GM18511 (cell line): ENCODE measurements at regions not wholly inside any gene's neighbourhood (a gene's known extent, or its start where the extent isn't known, plus 50 kb on each side); places are given as distances from the start of the nearest gene placed in this dataset.

Experiments
- ATAC-seq: cut with Tn5 transposase; IDR thresholded peaks from one replicate; pipeline ENCODE4 v1.9.1; 2021; ENCODE audit warnings: mild to moderate bottlenecking, moderate library complexity; ENCODE audit not compliant: unreplicated experiment

DNA sequence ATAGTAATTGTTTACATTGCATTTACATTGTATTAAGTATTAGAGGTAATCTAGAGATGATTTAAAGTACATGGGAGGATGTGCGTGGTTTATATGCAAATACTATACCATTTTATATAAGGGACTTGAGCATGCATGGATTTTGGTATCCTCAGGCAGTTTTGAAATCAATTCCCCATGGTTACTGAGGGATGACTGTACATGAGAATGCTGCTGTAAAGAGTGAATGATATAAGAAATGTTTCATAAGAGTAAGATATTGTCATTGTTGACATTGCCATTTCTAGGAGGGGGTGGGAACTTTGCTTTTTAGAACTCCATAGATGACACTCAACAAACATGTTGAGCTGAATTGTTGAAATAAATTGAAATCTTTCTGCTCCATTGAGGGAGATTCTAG is 185.0 kb downstream of the SEMA6A start:
- ATAC-seq = no peak

DNA sequence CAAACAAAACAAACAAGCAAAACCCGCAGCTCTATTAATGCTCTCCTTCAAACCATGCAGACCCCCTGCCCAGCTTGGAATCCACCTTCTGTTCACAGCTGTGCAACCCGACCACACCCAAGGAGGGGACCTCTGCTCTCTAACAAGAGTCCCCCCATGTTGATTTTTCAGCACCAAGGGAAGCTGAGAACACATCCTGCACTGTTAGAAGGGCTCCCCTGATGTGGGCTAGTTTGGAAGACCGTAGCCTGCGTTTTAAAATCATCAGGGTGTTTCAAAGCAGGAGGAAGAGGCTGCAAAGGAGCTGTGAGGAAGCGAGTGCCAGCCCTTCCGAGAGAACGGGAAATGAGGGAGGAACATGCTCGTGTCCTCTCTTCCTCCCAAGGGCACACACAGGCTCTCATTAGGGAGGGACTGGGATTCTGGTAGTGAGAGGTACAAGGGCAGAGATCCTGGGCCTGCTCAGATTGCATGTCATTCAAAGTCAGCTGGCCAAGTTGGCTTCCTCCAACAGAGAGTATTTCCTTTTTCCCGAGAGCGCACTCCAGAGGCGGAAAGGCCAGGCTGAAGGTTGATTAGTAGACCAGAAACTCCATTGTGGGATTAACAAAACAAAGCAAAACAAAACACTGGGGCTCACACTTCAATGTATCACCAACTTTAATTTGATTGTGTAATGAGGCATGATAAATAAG is 185.9 kb downstream of the SEMA6A start:
- ATAC-seq = no peak

DNA sequence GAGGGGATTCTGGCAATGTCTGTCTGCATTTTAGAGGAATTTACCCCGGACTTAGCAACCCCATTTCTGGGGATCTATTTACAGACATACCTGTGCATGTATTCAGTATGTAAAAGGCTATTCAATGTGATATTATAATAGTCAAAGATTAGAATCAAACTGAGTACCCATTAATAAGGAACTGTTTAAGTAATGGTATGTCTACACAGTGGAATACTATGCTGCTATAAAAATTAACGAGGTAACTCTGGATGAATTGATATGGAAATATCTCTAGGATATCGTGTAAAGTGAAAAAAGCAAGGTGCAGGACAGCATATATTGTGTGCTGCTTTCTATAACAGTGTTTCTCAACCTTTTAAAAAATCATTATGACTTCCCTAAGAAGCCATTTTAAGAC is 186.9 kb downstream of the SEMA6A start:
- no peak for ATAC-seq

DNA sequence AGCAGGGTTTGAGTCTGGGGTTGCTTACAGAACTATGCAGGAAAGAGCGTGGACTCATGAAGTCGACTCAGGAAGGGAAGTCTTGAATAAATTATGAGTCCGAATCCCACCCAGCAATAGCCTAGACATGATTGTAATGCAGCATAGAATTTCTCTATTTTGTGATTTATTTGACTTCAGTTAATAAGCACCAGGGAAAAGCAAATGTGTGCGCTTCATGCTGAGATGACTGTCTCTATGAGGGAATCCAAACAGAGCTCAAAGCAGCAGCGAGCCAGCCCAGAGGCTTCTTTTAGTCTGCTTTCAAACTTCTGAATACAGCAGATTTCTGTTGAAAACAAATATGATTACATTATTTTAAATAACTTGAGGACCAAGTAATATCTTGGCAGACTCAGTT is 188.0 kb downstream of the SEMA6A start:
- ATAC-seq = no peak

DNA sequence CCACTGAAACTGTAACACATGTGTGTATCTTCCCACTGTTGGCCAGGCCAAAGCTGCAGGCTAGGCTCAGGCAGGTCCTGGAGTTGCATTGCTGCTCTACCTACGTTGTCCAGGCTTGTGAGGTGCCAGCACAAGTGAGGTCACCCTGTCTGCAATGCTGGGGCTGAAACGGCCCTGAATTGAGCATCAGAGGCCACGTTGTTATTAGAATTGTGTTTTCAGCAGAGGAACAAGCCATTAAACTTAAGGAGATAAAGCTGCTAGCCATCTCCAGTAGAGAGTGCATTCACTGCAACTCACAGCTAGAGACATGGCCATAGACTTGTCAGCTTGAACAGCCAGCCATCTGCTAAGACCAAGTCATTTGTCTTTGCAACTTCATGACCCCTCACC is 191.8 kb downstream of the SEMA6A start:
- no peak for ATAC-seq

DNA sequence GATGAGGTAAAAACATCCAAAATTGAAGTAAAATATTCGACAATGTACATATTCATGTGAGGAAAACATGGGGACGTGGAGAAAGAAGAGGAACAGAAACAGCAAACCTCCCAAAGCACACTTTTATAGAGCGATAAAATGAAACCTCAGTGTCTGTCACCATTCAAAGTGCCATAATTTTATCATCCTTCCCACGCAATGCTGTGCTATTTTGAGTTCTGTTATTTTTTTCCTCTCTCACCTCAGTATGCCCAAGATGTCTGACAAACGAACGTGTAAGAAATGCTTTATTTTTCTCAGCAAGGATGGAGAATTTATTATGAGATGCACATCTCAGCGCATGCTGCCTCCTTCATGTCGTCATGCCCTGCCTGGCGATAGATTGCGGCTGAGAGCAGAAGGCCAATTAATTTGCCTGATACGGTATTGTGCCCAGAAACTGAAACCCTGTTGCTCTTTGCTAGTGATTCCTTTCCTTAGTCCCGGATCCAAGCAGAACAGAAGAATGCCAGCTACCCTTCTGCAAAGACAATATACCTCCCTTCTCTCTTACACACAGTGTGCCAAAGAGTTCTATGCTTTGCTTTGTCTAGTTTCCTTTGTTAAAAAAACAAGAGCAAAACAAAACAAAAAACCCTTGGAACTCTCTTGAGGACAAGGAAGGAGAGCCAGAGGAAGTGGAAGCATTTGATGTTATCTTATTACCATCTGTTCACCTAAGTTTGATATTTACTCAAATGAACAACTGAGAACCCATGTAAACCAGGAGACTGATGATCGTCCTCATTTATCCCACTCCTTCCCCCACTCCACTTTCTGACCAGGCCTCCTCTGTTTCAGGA is 192.4 kb downstream of the SEMA6A start:
- no peak for ATAC-seq

DNA sequence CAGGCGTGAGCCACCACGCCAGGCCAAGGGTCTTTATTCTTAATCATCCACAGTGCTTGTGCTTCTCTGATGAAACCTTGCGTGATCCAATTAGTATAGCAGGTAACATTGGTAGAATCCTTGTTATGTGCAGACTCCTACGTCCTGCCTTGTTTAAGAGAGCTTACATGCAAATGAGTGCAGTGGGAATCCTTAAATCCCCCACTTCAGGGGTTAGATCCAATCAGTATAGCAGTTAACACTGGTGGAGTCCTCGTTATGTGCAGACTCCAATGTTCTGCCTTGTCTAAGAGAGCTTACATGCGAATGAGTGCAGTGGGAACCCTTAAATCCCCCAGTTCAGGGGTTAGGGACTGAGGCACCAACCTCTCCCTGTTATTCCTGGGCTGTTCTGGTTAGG is 193.4 kb downstream of the SEMA6A start:
- ATAC-seq = no peak

DNA sequence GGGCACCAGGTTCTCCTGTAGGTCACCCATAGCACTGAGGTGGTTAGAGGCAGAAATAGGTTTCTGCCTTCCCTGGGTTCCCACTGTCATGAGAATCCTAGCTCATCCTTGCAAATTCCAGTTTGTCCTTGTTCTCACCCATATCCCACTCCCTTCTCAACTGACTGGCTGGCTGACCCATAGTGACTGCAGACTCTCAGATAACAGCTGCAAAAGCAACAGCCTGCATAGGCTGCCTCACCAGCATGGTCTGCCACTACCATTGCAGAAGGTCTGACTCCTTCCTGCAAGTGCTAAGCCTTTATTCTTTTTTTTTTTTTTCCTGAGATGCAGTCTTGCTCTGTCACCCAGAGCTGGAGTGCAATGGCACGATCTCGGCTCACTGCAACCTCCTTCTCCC is 194.0 kb downstream of the SEMA6A start:
- ATAC-seq = no peak

DNA sequence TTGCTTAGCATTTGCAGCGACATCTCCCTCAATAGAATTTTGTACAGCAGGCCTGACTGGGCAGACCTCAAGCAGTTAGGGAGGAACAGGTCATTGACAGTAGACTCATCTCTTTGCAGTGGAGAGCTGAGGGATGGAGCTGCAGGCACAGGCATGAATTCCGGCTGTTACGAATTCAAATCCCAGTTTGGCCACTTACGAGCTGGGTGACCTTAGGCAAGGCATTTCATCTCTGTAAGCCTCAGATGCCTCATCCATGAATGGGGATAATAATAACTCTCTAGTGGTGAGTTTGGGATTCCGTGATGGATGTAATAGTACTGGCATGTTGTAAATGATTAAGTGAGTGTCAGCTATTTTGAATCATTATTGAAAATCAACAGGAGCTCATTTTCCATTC is 195.3 kb downstream of the SEMA6A start:
- no peak for ATAC-seq

DNA sequence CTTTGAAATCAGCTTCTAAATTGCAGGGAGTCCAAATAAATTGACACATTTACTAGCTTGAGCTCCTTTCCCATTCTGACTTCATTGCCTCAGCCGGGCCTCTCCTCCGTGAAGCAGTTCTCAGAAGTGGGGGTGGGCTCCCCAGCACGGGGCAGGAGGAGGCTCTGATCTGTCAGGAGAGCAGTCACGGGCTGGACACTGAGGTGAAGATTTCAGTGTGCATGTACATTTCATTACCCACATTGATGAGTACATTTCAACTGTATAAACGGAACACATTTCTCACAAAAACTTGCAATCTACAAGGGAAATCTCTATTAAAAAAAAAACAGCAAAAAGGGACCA is 195.9 kb downstream of the SEMA6A start:
- no peak for ATAC-seq

DNA sequence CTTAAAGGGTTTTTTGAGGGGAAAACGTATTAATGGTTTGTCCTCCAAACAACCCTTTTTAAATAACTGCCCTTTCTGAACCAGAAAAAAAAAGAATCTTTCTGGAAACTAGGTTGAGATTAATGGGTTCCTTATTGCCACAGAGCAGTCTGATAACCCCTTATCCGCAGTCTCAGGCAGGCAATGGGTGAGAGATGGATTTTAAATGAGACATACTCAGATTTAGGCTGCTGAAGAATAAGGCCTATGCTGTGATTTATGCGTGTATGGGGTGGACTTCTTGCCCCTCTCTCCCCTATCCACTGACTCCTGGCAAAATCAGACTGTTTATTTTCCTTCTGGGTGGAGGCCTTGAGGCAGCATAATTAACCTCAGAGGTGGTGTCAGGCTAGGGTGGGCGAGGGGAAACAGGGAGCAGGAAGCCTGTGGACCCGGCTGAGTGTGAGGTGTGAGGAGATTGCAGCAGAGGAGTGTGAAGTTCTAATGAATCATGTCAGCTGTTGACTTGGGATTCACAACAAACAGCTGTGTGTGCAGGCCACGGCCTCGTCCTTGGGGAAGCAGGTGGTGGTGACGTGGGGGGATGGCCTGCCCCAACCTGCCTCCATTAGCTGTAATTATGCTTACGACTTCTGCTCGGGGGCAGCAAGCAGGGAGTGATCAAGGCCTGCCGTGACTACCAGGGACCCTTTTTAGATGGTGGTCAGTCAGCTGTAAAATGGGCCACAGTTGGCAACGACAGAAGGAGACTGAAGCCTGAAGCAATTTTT is 196.4 kb downstream of the SEMA6A start:
- no peak for ATAC-seq

DNA sequence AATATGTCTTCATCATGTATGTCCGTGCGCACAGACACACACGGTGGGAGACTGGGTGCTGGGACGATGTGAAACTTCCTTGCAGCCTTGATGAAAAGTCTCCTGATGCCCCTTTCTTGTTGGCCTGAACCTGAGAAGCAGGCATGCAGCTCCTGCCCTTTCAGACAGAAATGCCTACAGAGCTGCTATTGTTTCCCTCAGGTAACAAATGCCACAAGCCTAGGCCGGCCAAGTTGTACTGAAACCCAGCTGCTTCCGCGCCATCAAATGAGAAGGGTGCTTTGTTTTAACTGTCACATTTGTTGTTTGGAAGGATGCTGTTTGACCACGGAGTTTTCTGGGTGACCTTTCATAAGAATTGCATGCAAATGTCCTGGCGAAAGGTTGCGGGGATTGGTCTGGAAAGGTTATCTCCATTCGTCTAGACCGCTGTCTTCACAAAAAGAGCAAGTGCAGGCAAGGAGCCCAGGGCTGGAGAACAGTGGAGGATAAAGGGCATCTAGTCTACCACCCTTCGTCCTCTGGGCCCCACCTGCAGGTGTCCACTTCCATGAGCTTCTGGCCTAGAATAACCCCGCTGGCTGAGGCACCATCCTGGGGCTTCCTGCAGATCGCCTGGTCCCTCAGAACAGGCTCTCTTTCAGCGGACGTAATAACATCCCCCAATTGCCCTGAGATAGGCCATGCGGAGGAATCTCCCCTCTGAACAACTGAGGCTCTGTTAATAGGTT is 197.2 kb downstream of the SEMA6A start:
- ATAC-seq = no peak

DNA sequence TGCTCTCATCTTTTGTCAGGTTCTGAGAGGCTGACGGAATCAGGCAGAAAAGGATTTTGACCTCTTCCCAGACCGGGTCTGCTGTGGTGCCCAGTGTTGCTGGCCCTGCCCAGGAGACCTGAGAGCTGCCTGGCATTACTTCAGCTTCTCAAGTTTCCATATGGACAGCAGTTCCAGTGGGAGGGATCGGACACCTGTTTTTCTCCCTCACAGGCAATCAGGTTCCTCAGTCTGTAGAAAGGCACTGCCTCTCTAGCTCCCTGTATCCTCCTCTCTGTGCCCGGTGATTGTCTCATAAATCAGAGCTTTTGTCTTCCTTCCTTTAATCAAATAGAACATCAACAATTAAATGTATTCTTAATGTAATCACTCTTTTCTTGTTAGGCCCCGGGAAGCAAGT is 198.7 kb downstream of the SEMA6A start:
- ATAC-seq = no peak

DNA sequence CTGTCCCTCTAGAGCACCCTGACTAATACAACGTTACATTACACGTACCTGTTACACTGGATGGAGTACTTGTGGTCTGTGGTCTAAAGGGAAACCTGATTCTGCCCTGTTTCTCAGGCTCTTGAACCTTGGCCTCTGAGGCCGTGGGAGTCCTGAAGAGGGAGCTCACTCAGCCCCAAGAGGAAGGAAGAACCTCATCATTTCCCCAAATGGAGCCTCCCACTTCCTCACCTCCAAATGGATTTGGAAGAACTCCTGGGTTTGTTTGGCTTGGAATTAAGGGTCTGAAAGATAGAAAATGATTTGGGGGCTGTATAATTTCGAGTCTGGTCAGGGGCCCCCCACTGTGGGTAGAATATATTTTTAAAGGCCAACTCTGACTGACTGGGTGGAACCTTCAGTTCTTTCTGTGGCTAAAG is 200.2 kb downstream of the SEMA6A start:
- ATAC-seq = peak; percentile 88

DNA sequence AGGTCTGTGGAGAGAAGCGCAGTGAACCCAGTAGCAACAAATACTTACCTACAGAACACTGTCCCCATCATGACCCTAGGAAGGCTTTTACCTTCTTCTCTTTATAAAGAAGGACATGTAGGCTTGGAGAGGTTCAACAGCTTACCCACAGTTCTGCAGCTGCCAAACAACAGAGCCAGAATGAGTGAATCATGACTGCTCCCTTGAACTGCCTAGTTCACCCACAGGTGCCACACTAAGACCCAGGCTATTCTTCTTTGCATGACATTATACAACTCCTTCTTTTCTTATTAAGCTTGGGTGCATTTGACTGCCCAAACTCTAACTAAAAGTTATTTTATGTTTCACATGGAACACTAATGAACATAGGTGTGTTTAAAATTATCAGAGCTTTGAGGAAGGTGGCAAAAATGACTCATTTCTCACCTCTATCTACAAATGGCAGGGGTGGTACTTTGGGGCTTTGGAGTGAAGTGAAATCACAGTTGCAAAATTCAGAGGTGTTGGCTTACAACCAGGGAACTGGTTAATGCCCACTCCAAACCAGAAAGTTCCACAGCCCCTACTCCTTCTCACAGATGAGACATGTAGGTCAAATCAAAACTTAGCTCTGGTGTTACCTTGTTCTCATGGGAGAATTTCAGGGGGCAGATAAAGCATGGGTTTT is 201.6 kb downstream of the SEMA6A start:
- peak; percentile 49 for ATAC-seq

DNA sequence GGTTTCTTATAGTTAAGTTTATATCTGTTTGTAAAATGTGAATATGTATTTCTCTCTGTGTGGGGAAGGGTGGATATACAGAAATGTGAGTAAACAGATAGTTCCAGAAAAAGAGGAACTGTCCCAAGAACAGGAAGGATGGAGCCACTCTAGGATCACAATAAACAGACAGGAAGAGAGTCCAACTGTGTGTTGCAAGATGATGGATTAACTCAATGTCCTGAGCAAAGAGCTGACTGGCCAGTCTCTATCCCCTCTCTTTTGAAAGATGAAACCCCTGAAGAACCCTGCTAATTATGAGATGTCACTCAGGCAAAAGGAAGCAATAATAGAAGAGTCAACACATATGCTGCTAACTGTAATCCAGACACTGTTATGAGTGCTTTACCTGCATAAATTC is 202.7 kb downstream of the SEMA6A start:
- no peak for ATAC-seq

DNA sequence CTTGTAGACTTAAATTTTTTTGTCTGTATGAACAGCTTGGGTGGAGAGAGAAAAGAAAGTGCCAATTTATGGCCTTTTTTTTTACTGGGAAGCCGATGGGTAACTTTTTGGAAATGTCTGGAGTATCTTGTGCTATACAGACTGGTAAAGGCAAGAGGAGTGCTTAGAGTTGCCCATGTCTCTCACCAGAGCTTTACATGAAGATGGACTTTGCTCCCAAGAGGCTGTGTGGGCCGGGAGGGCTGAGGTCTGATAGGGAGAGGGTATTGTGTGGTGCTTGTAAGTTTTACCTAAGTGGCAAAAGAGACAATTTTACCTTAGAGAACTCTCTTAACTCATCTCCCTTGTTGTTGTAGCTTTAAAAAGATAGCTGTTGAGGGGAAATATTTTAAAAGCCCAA is 203.2 kb downstream of the SEMA6A start:
- no peak for ATAC-seq

DNA sequence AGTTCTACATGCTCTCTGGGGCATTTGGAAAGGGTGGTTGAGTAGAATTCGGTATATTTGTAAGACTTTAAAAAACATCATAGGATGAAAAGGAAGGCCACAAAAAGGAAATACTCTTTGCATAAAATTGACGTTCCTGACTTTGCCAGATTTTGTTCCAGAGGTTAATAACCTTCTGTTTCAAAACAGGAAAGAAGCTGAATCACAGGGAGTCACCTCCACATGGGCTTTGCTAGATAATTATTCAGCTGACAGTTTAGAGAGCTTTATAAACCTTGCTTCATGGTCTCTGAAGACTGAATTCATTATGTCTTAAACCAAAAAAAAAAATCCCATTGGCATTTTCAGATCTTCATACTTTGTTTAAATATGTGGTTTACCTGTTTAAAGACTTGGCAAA is 203.7 kb downstream of the SEMA6A start:
- no peak for ATAC-seq

DNA sequence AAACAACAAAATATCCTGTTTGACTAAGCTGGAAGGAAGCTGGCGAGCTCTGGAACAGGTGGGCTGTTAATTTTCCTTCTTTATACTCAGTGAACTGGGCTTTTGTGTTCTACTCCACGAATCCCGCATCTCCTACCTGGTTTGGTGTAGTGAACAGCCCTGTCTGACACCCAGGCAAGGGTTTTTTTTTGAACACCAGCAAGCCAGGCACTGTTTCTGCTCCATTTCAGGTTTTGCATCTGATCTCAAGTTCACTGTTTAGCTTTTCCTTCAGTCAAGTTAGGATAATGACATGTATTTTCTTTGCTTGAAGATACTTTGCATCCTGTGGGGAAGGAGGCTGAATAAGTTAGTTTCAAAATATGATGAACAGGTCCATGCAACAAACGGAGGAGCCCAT is 204.5 kb downstream of the SEMA6A start:
- no peak for ATAC-seq

DNA sequence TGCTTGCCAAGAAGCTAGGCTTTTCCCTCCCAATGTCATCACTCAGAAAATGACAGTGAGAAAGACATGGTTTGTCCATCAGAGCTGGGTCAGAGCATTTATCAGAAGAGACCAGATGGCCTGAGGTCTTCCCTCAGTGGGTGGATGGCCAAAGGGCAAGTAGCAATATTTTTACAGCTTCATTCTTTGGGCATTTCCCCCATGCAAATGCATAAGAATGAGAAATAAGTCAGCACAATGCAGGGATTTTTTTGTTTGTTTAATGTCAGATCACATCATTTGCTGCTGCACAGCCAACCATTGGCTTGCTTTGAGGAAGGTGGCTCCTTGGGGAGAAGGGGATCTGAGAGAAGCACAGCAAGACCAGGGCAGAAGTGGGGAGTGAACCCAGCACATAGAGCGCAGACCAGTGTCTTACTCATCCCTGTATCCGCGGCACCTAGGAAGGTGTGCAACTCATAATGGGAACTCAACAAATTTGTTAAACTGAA is 209.6 kb downstream of the SEMA6A start:
- peak; percentile 78 for ATAC-seq

DNA sequence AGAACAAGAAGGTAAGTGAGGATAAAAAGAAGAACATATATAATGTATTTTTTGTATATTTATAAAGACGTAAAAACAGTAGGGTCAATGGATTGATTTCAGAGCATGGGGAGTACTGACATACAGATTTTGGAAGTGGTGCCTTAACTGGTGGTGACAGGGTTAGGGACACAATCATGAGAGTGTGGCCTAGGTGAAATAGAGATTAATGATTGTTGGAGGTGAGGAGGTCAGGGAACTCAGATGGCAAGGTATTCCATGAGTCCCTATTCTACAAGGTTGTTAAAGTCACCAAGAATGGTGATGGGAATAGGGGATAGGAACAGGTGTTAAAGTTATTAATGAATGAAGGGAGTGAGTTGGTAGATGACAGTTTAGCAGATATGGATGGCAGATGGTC is 210.8 kb downstream of the SEMA6A start:
- ATAC-seq = no peak
